GM12891 (cell line): ENCODE measurements at regions not wholly inside any gene's neighbourhood (a gene's known extent, or its start where the extent isn't known, plus 50 kb on each side); places are given as distances from the start of the nearest gene placed in this dataset.

ENCODE experiments used
- PAX5 ChIP-seq: IDR thresholded peaks from 2 replicates; pipeline ENCODE4 v1.6.1; 2011; ENCODE audit warnings: low read length, moderate library complexity, mild to moderate bottlenecking; ENCODE audit not compliant: insufficient read depth, severe bottlenecking
- POLR2A ChIP-seq: IDR thresholded peaks from 2 replicates; pipeline ENCODE4 v1.6.1; 2011; ENCODE audit warnings: low read depth, low read length, control low read depth
- POLR2AphosphoS5 ChIP-seq: IDR thresholded peaks from 2 replicates; pipeline ENCODE4 v1.6.1; 2011; ENCODE audit warnings: low read depth, low read length, control low read depth
- POU2F2 ChIP-seq: IDR thresholded peaks from 2 replicates; pipeline ENCODE4 v1.6.1; 2011; ENCODE audit warnings: low read depth, mild to moderate bottlenecking, control low read depth, low read length, moderate library complexity
- TAF1 ChIP-seq: IDR thresholded peaks from 2 replicates; pipeline ENCODE4 v1.6.1; 2011; ENCODE audit warnings: low read depth, low read length, control low read depth

- no peak for TF ChIP-seq POLR2A
- no peak for TF ChIP-seq TAF1
- no peak for TF ChIP-seq PAX5
- TF ChIP-seq POLR2AphosphoS5 = no peak
- no peak for TF ChIP-seq POU2F2
Observed at GRCh38 chr7:26468625-26469024, 177.0 kb downstream of the SNX10 start.
